HEK293 (cell line): ENCODE measurements at regions not wholly inside any gene's neighbourhood (a gene's known extent, or its start where the extent isn't known, plus 50 kb on each side); places are given as distances from the start of the nearest gene placed in this dataset.

Experiments
- CTCF ChIA-PET: fragments of 350-600 bp; formaldehyde crosslinking; extraction: SDS; loops from one replicate; lab custom pipeline; 2021; ENCODE audit warnings: antibody characterized with exemption; lab: Yijun Ruan, JAX
- POLR2A ChIA-PET: fragments of 300-600 bp; formaldehyde crosslinking; extraction: SDS; loops from one replicate; lab custom pipeline; 2020; ENCODE audit warnings: antibody characterized with exemption, inconsistent platforms; lab: Yijun Ruan, JAX
- H3K27ac ChIP-seq: fragments of 200-500 bp; sonication (Bioruptor generic); 2 replicates; pipeline ENCODE4 v1.5.1; 2014; ENCODE audit warnings: low read depth, low read length, control low read depth, inconsistent platforms; ENCODE audit errors: extremely low read depth
- H3K36me3 ChIP-seq, 2 experiments: fragments of 200-500 bp in 1 of 2; sonication (Bioruptor generic) in 1 of 2; 1 replicate in 1 of 2; 2 replicates in 1 of 2; pipeline ENCODE4 v1.5.1; 2014 to 2017; ENCODE audit warnings: inconsistent platforms in 2 of 2, low read length in 2 of 2; ENCODE audit not compliant: control insufficient read depth in 2 of 2, insufficient read depth in 1 of 2
- H3K4me1 ChIP-seq: fragments of 200-500 bp; sonication (Bioruptor generic); 2 replicates; pipeline ENCODE4 v1.5.1; 2014; ENCODE audit warnings: mild to moderate bottlenecking, low read length, inconsistent platforms; ENCODE audit not compliant: control insufficient read depth, insufficient read depth
- H3K4me3 ChIP-seq: 2 replicates; pipeline ENCODE4 v1.5.1; 2011; ENCODE audit warnings: low read depth, mild to moderate bottlenecking, control low read depth, low read length, moderate library complexity
- H3K9me3 ChIP-seq: fragments of 200-500 bp; sonication (Bioruptor generic); 2 replicates; pipeline ENCODE4 v1.5.1; 2014; ENCODE audit warnings: low read depth, low read length, inconsistent platforms; ENCODE audit not compliant: control insufficient read depth, insufficient read depth
- GLIS2 ChIP-seq: fragments of 450-650 bp; formaldehyde crosslinking; IDR thresholded peaks from 2 replicates; pipeline ENCODE4 v1.5.1; 2016; ENCODE audit warnings: missing biosample characterization, missing genetic modification characterization
- RBAK ChIP-seq: fragments of 450-650 bp; formaldehyde crosslinking; IDR thresholded peaks from 2 replicates; pipeline ENCODE4 v1.5.1; 2016; ENCODE audit warnings: missing biosample characterization, missing genetic modification characterization
- SCRT2 ChIP-seq: fragments of 450-650 bp; formaldehyde crosslinking; IDR thresholded peaks from 2 replicates; pipeline ENCODE4 v1.5.1; 2016; ENCODE audit warnings: missing biosample characterization, missing genetic modification characterization
- SP7 ChIP-seq: fragments of 450-650 bp; formaldehyde crosslinking; IDR thresholded peaks from 2 replicates; pipeline ENCODE4 v1.5.1; 2016; ENCODE audit warnings: missing biosample characterization, missing genetic modification characterization
- ZBTB17 ChIP-seq: fragments of 450-650 bp; formaldehyde crosslinking; IDR thresholded peaks from 2 replicates; pipeline ENCODE4 v1.5.1; 2016; ENCODE audit warnings: missing biosample characterization, missing genetic modification characterization
- ZBTB21 ChIP-seq: fragments of 450-650 bp; formaldehyde crosslinking; IDR thresholded peaks from 2 replicates; pipeline ENCODE4 v1.5.1; 2017; ENCODE audit warnings: missing biosample characterization, missing genetic modification characterization
- ZNF112 ChIP-seq: fragments of 450-650 bp; formaldehyde crosslinking; IDR thresholded peaks from 2 replicates; pipeline ENCODE4 v1.5.0; 2017; ENCODE audit warnings: missing biosample characterization, missing genetic modification characterization
- ZNF169 ChIP-seq: fragments of 450-650 bp; formaldehyde crosslinking; IDR thresholded peaks from 2 replicates; pipeline ENCODE4 v1.5.1; 2016; ENCODE audit warnings: missing biosample characterization, missing genetic modification characterization
- ZNF239 ChIP-seq: fragments of 450-650 bp; formaldehyde crosslinking; IDR thresholded peaks from 2 replicates; pipeline ENCODE4 v1.5.1; 2016; ENCODE audit warnings: missing biosample characterization, missing genetic modification characterization
- ZNF394 ChIP-seq: fragments of 450-650 bp; formaldehyde crosslinking; IDR thresholded peaks from 2 replicates; pipeline ENCODE4 v1.5.1; 2016; ENCODE audit warnings: missing biosample characterization, missing genetic modification characterization, mild to moderate bottlenecking, moderate library complexity, borderline replicate concordance
- ZNF560 ChIP-seq: fragments of 450-650 bp; formaldehyde crosslinking; IDR thresholded peaks from 2 replicates; pipeline ENCODE4 v1.5.1; 2017; ENCODE audit warnings: missing biosample characterization, missing genetic modification characterization, borderline replicate concordance
- ZNF777 ChIP-seq: fragments of 450-650 bp; formaldehyde crosslinking; IDR thresholded peaks from 2 replicates; pipeline ENCODE4 v1.5.1; 2017; ENCODE audit warnings: missing biosample characterization, missing genetic modification characterization, borderline replicate concordance
- TF ChIP-seq, protein P1 (sequence below): fragments of 450-650 bp; formaldehyde crosslinking; IDR thresholded peaks from 2 replicates; pipeline ENCODE4 v1.5.1; 2016; ENCODE audit warnings: missing biosample characterization, missing genetic modification characterization
- TF ChIP-seq, protein P2 (sequence below): fragments of 450-650 bp; formaldehyde crosslinking; IDR thresholded peaks from 2 replicates; pipeline ENCODE4 v1.5.1; 2016; ENCODE audit warnings: missing biosample characterization, missing genetic modification characterization, low read depth
- TF ChIP-seq, protein P3 (sequence below): fragments of 450-650 bp; formaldehyde crosslinking; IDR thresholded peaks from 2 replicates; pipeline ENCODE4 v1.5.1; 2016; ENCODE audit warnings: missing biosample characterization, missing genetic modification characterization
- TF ChIP-seq, protein P4 (sequence below): fragments of 450-650 bp; formaldehyde crosslinking; conservative IDR thresholded peaks from 2 replicates; pipeline ENCODE4 v1.5.1; 2016; ENCODE audit warnings: low read depth, missing biosample characterization, missing genetic modification characterization
- TF ChIP-seq, protein P5 (sequence below): IDR thresholded peaks from 2 replicates; pipeline ENCODE4 v1.6.1; 2011; ENCODE audit warnings: mild to moderate bottlenecking, low read depth, low read length, borderline replicate concordance

DNA sequence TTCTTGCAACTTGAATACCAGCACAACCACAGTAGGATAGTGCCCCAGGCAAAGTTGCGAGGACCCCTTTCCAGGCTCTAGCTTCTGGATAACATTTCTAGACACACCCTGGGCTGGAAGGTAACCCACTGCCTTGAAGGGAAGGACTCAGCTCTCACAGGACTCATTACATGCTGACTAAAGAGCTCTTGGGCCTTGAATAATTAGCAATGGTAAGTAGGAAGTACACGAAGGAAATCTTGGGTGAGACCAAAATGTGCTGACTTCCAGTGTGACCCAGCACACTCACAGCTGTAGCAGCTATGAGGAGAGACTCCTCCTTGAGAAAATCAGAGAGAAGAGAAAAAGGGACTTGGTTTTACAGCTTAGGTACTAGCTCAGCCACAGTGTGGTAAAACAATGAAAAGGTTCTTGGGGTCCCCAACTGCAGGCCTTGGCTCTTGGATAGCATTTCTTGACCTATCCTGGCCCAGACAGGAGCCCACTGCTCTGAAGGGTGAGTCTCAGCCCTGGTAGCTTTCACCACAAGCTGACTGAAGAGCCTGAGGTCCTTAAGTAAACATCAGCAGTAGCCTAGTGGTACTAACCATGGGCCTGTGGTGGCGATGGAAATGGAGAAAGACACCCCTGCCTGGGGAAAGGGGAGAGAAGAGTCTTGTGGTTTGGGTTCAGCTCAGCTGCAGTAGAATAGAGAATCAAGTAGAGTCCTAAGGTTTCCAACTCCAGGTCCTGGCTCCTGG, 621.7 kb downstream of the SEMA5A start:
- no peak for TF ChIP-seq GLIS2 (tag by site-specific recombination)
- TF ChIP-seq, protein P1, sequence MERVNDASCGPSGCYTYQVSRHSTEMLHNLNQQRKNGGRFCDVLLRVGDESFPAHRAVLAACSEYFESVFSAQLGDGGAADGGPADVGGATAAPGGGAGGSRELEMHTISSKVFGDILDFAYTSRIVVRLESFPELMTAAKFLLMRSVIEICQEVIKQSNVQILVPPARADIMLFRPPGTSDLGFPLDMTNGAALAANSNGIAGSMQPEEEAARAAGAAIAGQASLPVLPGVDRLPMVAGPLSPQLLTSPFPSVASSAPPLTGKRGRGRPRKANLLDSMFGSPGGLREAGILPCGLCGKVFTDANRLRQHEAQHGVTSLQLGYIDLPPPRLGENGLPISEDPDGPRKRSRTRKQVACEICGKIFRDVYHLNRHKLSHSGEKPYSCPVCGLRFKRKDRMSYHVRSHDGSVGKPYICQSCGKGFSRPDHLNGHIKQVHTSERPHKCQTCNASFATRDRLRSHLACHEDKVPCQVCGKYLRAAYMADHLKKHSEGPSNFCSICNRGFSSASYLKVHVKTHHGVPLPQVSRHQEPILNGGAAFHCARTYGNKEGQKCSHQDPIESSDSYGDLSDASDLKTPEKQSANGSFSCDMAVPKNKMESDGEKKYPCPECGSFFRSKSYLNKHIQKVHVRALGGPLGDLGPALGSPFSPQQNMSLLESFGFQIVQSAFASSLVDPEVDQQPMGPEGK (tag by site-specific recombination): no peak
- TF ChIP-seq ZNF560 (tag by site-specific recombination): no peak
- ChIA-PET POLR2A (no interaction called here), CTCF (interaction anchor here (1.8 kb wide), 1 partner anchor 16 kb away, joined by 7 read pairs; no protein-coding TSS in a partner anchor)
- Histone ChIP-seq H3K9me3 (no peaks in the 10 kb centered on the region), H3K27ac (no peak overlapping the region), H3K36me3 (no peaks in the 10 kb centered on the region), H3K4me3 (no peak overlapping the region), H3K4me1 (no peaks in the 10 kb centered on the region)

DNA sequence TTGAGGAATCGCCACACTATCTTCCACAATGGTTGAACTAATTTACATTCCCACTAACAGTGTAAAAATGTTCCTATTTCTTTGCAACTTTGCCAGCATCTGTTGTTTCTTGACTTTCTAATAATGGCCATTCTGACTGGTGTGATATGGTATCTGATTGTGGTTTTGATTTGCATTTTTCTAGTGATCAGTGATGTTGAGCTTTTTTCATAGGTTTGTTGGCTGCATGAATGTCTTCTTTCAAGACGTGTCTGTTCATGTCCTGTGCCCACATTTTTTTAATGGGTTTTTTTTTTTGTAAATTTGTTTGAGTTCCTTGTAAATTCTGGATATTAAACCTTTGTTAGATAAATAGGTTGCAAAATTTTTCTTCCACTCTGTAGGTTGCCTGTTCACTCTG, 615.9 kb downstream of the SEMA5A start:
- ChIA-PET POLR2A (no interaction called here), CTCF (no interaction called here)
- no peak for TF ChIP-seq ZNF777
- TF ChIP-seq, protein P2, sequence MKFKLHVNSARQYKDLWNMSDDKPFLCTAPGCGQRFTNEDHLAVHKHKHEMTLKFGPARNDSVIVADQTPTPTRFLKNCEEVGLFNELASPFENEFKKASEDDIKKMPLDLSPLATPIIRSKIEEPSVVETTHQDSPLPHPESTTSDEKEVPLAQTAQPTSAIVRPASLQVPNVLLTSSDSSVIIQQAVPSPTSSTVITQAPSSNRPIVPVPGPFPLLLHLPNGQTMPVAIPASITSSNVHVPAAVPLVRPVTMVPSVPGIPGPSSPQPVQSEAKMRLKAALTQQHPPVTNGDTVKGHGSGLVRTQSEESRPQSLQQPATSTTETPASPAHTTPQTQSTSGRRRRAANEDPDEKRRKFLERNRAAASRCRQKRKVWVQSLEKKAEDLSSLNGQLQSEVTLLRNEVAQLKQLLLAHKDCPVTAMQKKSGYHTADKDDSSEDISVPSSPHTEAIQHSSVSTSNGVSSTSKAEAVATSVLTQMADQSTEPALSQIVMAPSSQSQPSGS (tag by site-specific recombination): no peak
- no peak for TF ChIP-seq SCRT2 (tag by site-specific recombination)
- TF ChIP-seq RBAK (tag by site-specific recombination): no peak
- TF ChIP-seq ZNF169 (tag by site-specific recombination): no peak
- H3K36me3 ChIP-seq: no peaks in the 10 kb centered on the region
- H3K4me1 ChIP-seq: no peaks in the 10 kb centered on the region
- H3K4me3 ChIP-seq: no peak overlapping the region
- no peak overlapping the region for H3K27ac ChIP-seq
- H3K9me3 ChIP-seq: no peaks in the 10 kb centered on the region; the same call in 1 of the 2 replicates

DNA sequence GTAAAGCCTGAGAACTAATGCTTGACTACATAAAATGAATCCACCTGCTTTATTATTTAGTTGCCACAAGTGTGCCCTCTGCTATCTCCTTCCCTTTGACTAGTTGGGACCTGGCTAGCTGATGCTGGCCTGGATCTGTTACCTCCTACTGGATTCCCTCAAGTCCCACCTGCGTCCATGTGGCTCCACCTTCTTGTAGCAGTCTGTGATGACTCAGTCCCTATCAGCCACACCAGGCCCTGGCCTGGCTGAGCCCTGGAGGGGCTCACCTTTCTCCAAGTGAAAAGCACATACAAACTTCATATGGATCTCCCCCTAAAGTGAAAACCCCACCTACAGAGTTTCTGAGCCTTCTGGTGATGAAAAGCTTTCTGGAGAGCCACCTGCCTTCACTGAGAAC, 611.4 kb downstream of the SEMA5A start:
- ChIA-PET POLR2A (no interaction called here), CTCF (no interaction called here)
- Histone ChIP-seq H3K4me3 (no peak overlapping the region), H3K36me3 (no peaks in the 10 kb centered on the region), H3K27ac (no peak overlapping the region), H3K4me1 (no peaks in the 10 kb centered on the region), H3K9me3 (no peaks in the 10 kb centered on the region; the same call in 1 of the 2 replicates)
- TF ChIP-seq, protein P3, sequence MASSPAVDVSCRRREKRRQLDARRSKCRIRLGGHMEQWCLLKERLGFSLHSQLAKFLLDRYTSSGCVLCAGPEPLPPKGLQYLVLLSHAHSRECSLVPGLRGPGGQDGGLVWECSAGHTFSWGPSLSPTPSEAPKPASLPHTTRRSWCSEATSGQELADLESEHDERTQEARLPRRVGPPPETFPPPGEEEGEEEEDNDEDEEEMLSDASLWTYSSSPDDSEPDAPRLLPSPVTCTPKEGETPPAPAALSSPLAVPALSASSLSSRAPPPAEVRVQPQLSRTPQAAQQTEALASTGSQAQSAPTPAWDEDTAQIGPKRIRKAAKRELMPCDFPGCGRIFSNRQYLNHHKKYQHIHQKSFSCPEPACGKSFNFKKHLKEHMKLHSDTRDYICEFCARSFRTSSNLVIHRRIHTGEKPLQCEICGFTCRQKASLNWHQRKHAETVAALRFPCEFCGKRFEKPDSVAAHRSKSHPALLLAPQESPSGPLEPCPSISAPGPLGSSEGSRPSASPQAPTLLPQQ: no peak
- TF ChIP-seq ZBTB17 (tag by site-specific recombination) (no peak), SP7 (tag by site-specific recombination) (no peak), ZNF239 (no peak), ZNF112 (tag by site-specific recombination) (no peak), ZBTB21 (no peak), ZNF394 (tag by site-specific recombination) (no peak)
- TF ChIP-seq, protein P4, sequence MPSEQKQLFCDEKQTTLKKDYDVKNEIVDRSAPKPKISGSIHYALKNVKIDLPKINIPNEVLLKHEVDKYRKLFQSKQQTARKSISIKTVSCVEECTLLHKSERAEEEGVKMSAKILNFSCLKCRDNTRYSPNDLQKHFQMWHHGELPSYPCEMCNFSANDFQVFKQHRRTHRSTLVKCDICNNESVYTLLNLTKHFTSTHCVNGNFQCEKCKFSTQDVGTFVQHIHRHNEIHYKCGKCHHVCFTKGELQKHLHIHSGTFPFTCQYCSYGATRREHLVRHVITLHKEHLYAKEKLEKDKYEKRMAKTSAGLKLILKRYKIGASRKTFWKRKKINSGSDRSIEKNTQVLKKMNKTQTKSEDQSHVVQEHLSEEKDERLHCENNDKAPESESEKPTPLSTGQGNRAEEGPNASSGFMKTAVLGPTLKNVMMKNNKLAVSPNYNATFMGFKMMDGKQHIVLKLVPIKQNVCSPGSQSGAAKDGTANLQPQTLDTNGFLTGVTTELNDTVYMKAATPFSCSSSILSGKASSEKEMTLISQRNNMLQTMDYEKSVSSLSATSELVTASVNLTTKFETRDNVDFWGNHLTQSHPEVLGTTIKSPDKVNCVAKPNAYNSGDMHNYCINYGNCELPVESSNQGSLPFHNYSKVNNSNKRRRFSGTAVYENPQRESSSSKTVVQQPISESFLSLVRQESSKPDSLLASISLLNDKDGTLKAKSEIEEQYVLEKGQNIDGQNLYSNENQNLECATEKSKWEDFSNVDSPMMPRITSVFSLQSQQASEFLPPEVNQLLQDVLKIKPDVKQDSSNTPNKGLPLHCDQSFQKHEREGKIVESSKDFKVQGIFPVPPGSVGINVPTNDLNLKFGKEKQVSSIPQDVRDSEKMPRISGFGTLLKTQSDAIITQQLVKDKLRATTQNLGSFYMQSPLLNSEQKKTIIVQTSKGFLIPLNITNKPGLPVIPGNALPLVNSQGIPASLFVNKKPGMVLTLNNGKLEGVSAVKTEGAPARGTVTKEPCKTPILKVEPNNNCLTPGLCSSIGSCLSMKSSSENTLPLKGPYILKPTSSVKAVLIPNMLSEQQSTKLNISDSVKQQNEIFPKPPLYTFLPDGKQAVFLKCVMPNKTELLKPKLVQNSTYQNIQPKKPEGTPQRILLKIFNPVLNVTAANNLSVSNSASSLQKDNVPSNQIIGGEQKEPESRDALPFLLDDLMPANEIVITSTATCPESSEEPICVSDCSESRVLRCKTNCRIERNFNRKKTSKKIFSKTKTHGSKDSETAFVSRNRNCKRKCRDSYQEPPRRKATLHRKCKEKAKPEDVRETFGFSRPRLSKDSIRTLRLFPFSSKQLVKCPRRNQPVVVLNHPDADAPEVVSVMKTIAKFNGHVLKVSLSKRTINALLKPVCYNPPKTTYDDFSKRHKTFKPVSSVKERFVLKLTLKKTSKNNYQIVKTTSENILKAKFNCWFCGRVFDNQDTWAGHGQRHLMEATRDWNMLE (tag by site-specific recombination): no peak
- TF ChIP-seq, protein P1 (tag by site-specific recombination): no peak
- TF ChIP-seq, protein P5, sequence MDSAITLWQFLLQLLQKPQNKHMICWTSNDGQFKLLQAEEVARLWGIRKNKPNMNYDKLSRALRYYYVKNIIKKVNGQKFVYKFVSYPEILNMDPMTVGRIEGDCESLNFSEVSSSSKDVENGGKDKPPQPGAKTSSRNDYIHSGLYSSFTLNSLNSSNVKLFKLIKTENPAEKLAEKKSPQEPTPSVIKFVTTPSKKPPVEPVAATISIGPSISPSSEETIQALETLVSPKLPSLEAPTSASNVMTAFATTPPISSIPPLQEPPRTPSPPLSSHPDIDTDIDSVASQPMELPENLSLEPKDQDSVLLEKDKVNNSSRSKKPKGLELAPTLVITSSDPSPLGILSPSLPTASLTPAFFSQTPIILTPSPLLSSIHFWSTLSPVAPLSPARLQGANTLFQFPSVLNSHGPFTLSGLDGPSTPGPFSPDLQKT: no peak
